HCT116 (cell line): ENCODE measurements at regions not wholly inside any gene's neighbourhood (a gene's known extent, or its start where the extent isn't known, plus 50 kb on each side); places are given as distances from the start of the nearest gene placed in this dataset.
"Not testable (repeated sequence)": the region's sequence is repeated elsewhere in the genome, so short reads cannot be mapped to it uniquely, and the experiment has no call there.

Experiments used
- ATAC-seq: fragments of 200-7000 bp; cut with Tn5 transposase; 2 replicates; pipeline ENCODE4 v1.9.1; 2020; ENCODE audit warnings: mild to moderate bottlenecking, moderate library complexity
- BruUV-seq: library from RNA; stranded (reverse); fragments of 400-500 nt; replicated peaks from 2 replicates; lab custom pipeline; 2021; lab: Mats Ljungman, UMichigan
- CTCF ChIA-PET: fragments of 300-600 bp; sonication (Branson Sonifier 250); formaldehyde crosslinking; loops from one replicate; lab custom pipeline; 2021; ENCODE audit warnings: antibody characterized with exemption; lab: Charles Lee
- POLR2A ChIA-PET: fragments of 300-600, 350-600 bp; sonication (Branson Sonifier 250); formaldehyde crosslinking; loops from one replicate; lab custom pipeline; 2021; ENCODE audit warnings: antibody characterized with exemption; lab: Charles Lee
- RAD21 ChIA-PET, 2 experiments: fragments of 300-600 bp; sonication (Branson Sonifier 250); formaldehyde crosslinking; loops; one replicate each; lab custom pipeline; 2023; ENCODE audit warnings: low total read pairs in 2 of 2; ENCODE audit not compliant: uncharacterized antibody in 2 of 2, unreplicated experiment in 2 of 2, low non-redundant PET in 1 of 2; lab: Charles Lee
- DNase-seq: peaks from one replicate; pipeline ENCODE4 v3.0.0-alpha.2; 2010; ENCODE audit warnings: low read depth, low spot score
- H2AFZ ChIP-seq: fragments of 200-600 bp; shearing (Covaris generic), sonication (generic); 2 replicates; pipeline ENCODE4 v1.6.1; 2017; ENCODE audit warnings: low read depth, mixed run types, mixed read lengths, antibody characterized with exemption, low read length; ENCODE audit not compliant: poor library complexity, severe bottlenecking
- H3K27ac ChIP-seq: 2 replicates; pipeline ENCODE4 v1.5.1; 2012; ENCODE audit warnings: low read depth, low read length
- H3K27me3 ChIP-seq: fragments of 200-600 bp; sonication (generic); 2 replicates; pipeline ENCODE4 v1.6.1; 2016; ENCODE audit warnings: mixed run types, low read length, mixed read lengths; ENCODE audit not compliant: insufficient read depth
- H3K36me3 ChIP-seq, 2 experiments: fragments of 200-500 bp in 1 of 2; fragments of 200-600 bp in 1 of 2; sonication (Bioruptor generic) in 1 of 2; sonication (generic) in 1 of 2; 2 replicates each; pipeline versions ENCODE4 v1.5.1 to v1.6.1; 2014 to 2016; ENCODE audit warnings: low read length in 2 of 2, inconsistent platforms in 1 of 2, mixed read lengths in 1 of 2, mixed run types in 1 of 2; ENCODE audit not compliant: insufficient read depth in 2 of 2, control insufficient read depth in 1 of 2
- H3K4me1 ChIP-seq, 2 experiments: fragments of 200-600 bp in 1 of 2; sonication (generic) in 1 of 2; 2 replicates each; pipeline versions ENCODE4 v1.5.1 to v1.6.1; 2012 to 2017; ENCODE audit warnings: low read length in 2 of 2, inconsistent platforms in 1 of 2, mild to moderate bottlenecking in 1 of 2, mixed read lengths in 1 of 2, mixed run types in 1 of 2, moderate library complexity in 1 of 2; ENCODE audit not compliant: insufficient read depth in 2 of 2, control insufficient read depth in 1 of 2
- H3K4me2 ChIP-seq: fragments of 200-600 bp; sonication (generic); 2 replicates; pipeline ENCODE4 v1.6.1; 2017; ENCODE audit warnings: mixed run types, low read length, mixed read lengths
- H3K4me3 ChIP-seq, 2 experiments: fragments of 200-600 bp in 1 of 2; sonication (generic) in 1 of 2; replicated peaks in 1 of 2; 2 replicates each; pipeline ENCODE4 v1.5.1; 2011 to 2016; ENCODE audit warnings: low read length in 2 of 2, control low read depth in 1 of 2, low read depth in 1 of 2, mild to moderate bottlenecking in 1 of 2, mixed read lengths in 1 of 2, mixed run types in 1 of 2
- H3K79me2 ChIP-seq: fragments of 200-600 bp; sonication (generic); 2 replicates; pipeline ENCODE4 v1.6.1; 2017; ENCODE audit warnings: mild to moderate bottlenecking, mixed run types, low read length, moderate library complexity, mixed read lengths; ENCODE audit not compliant: insufficient read depth
- H3K9ac ChIP-seq: fragments of 200-600 bp; sonication (generic); 2 replicates; pipeline ENCODE4 v1.6.1; 2016; ENCODE audit warnings: low read length, mixed read lengths
- H3K9me2 ChIP-seq: fragments of 200-600 bp; sonication (generic), shearing (Covaris generic); 2 replicates; pipeline ENCODE4 v1.6.1; 2017; ENCODE audit warnings: mixed run types, mild to moderate bottlenecking, moderate library complexity; ENCODE audit not compliant: insufficient read depth
- H3K9me3 ChIP-seq, 2 experiments: fragments of 200-500 bp in 1 of 2; fragments of 200-600 bp in 1 of 2; sonication (Bioruptor generic) in 1 of 2; sonication (generic) in 1 of 2; 2 replicates each; pipeline ENCODE4 v1.6.1; 2014 to 2017; ENCODE audit warnings: low read length in 2 of 2, mixed read lengths in 2 of 2, inconsistent platforms in 1 of 2, low read depth in 1 of 2, mild to moderate bottlenecking in 1 of 2, mixed run types in 1 of 2, moderate library complexity in 1 of 2; ENCODE audit not compliant: control insufficient read depth in 1 of 2, insufficient read depth in 1 of 2
- H4K20me1 ChIP-seq: fragments of 200-600 bp; sonication (generic), shearing (Covaris generic); 2 replicates; pipeline ENCODE4 v1.6.1; 2017; ENCODE audit warnings: mixed run types, mild to moderate bottlenecking, moderate library complexity; ENCODE audit not compliant: insufficient read depth
- ATF3 ChIP-seq: IDR thresholded peaks from 2 replicates; pipeline ENCODE4 v1.6.1; 2012
- EGR1 ChIP-seq: IDR thresholded peaks from 2 replicates; pipeline ENCODE4 v1.6.1; 2012; ENCODE audit warnings: low read depth
- EZH2 ChIP-seq: fragments of 200-600 bp; sonication (generic); IDR thresholded peaks from 2 replicates; pipeline ENCODE4 v1.6.1; 2017; ENCODE audit warnings: antibody characterized with exemption, mixed run types
- FOSL1 ChIP-seq: IDR thresholded peaks from 2 replicates; pipeline ENCODE4 v1.6.1; 2012; ENCODE audit warnings: low read depth
- JUND ChIP-seq: IDR thresholded peaks from 2 replicates; pipeline ENCODE4 v1.6.1; 2012
- POLR2A ChIP-seq: IDR thresholded peaks from 2 replicates; pipeline ENCODE4 v1.7.0; 2011; ENCODE audit warnings: borderline replicate concordance; ENCODE audit not compliant: insufficient read depth, insufficient read length; ENCODE audit errors: extremely low read depth
- POLR2AphosphoS5 ChIP-seq: IDR thresholded peaks from 2 replicates; pipeline ENCODE4 v1.6.1; 2011; ENCODE audit warnings: mild to moderate bottlenecking, low read depth, low read length, moderate library complexity
- RAD21 ChIP-seq: IDR thresholded peaks from 2 replicates; pipeline ENCODE4 v1.6.1; 2012; ENCODE audit warnings: low read depth, mild to moderate bottlenecking
- REST ChIP-seq: IDR thresholded peaks from 2 replicates; pipeline ENCODE4 v1.6.1; 2012; ENCODE audit warnings: low read depth
- SRF ChIP-seq: IDR thresholded peaks from 2 replicates; pipeline ENCODE4 v1.6.1; 2012; ENCODE audit warnings: low read depth
- YY1 ChIP-seq: IDR thresholded peaks from 2 replicates; pipeline ENCODE4 v1.6.1; 2011; ENCODE audit warnings: low read length, low read depth, moderate library complexity, mild to moderate bottlenecking; ENCODE audit not compliant: insufficient replicate concordance; ENCODE audit errors: extremely low read depth
- ZFX ChIP-seq: fragments of 450-650 bp; IDR thresholded peaks from 2 replicates; pipeline ENCODE4 v1.6.1; 2017
- intact Hi-C: fragments of 100-400 bp; cut with micrococcal nuclease; formaldehyde crosslinking; loops from 2 replicates; pipeline ENCODE4 v1.10.0; 2022

- RAD21 ChIA-PET, H2AFZ ChIP-seq, H3K36me3 ChIP-seq, H3K27ac ChIP-seq, H3K4me2 ChIP-seq, H3K4me1 ChIP-seq, H3K4me3 ChIP-seq, H3K79me2 ChIP-seq, DNase-seq, CTCF ChIA-PET, BruUV-seq, ATAC-seq, H3K27me3 ChIP-seq, H3K9ac ChIP-seq, H4K20me1 ChIP-seq, POLR2A ChIA-PET, intact Hi-C loops, H3K9me2 ChIP-seq, H3K9me3 ChIP-seq: not testable (repeated sequence)
Measured at GRCh38 chr15:62420371-62420770, 255.3 kb upstream of the C2CD4B start.

- no peaks in the 10 kb centered on the region for H3K36me3 ChIP-seq
- H3K9me3 ChIP-seq: no peaks in the 10 kb centered on the region
- RAD21 ChIA-PET: no interaction called here
- H3K27ac ChIP-seq: no peak overlapping the region
- POLR2A ChIA-PET: no interaction called here
- intact Hi-C loops: no loop called here
- CTCF ChIA-PET: no interaction called here
- H3K4me3 ChIP-seq: no peak overlapping the region
- DNase-seq (no peak), ATAC-seq (no peak)
- H3K4me1 ChIP-seq: no peaks in the 10 kb centered on the region
- no peaks in the 10 kb centered on the region for H3K79me2 ChIP-seq
- TF ChIP-seq EZH2 (no peak), SRF (no peak), YY1 (no peak), POLR2A (no peak), JUND (no peak), RAD21 (no peak), EGR1 (no peak), REST (no peak), ATF3 (no peak), POLR2AphosphoS5 (no peak), FOSL1 (no peak), ZFX (no peak)
- H3K27me3 ChIP-seq: no peaks in the 10 kb centered on the region
- no peak overlapping the region for H3K4me2 ChIP-seq
- no TSS peak for BruUV-seq
- no peak overlapping the region for H3K9ac ChIP-seq
- H4K20me1 ChIP-seq: no peaks in the 10 kb centered on the region
- H2AFZ ChIP-seq: no peak overlapping the region
- H3K9me2 ChIP-seq: no peaks in the 10 kb centered on the region
Measured at GRCh38 chr15:62421289-62421688, 256.2 kb upstream of the C2CD4B start.
